Brain pericyte (primary cell): ENCODE measurements at regions not wholly inside any gene's neighbourhood (a gene's known extent, or its start where the extent isn't known, plus 50 kb on each side); places are given as distances from the start of the nearest gene placed in this dataset.

Experiments used
- DNase-seq: peaks from one replicate; pipeline ENCODE4 v3.0.0-alpha.2; 2012; ENCODE audit warnings: low read depth, low spot score

DNA sequence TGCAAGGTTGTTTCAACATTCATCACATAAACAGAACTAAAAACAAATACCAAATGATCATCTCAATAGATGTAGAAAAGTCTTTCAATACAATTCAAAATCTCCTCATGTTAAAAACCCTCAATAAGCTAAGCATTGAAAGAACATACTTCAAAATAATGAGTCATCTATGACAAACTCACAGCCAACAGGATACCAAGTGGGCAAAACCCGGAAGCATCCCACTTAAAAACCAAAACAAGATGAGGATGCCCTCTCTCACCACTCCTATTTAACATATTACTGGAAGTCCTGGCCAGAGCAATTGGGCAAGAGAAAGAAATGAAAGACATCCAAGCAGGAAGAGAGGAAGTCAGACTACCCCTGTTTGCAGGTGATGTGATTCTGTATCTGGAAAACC is 992.2 kb upstream of the PIK3C3 start:
- no peak for DNase-seq

GRCh38 chr18:40957533-40958070 is 997.4 kb upstream of the PIK3C3 start:
- no peak for DNase-seq

DNA sequence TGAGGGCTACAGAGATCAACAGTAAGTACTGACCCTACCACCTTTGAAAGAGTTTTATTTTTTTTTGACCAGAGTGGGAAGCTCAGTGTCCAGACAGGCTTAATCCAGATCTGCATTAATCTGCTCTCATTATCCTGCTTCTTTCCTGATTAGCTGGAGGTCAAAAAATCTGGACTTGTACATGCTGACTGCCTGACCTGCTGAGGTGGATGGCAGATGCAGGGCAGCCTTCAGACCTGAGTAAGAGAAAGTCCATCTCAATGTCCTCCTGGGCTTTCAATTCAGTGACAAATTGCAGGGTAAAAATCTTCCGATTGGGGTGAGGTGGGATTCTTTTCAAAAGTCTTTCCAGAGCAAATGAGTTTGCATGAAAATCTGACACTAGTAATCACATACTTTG is 998.8 kb upstream of the PIK3C3 start:
- DNase-seq: no peak

DNA sequence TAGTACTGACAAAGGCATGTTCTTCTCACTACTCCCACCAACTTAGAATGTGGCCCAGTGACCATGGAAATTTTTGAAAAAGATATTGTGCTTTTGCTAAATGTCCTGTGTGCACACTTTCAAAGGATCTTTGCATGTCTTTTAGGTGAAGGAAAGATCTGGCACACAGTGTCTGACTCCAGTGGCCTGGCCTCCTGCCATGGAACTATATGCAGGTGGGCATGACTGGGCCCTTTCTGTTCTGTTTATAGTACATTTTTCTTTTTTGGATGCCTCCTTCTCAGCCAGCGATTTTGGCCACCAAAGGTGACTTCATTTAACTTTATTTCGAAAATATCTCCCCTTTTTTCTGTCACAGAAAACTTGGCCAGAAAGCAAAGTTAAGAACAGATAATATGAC is 999.7 kb upstream of the PIK3C3 start:
- no peak for DNase-seq

- DNase-seq: no peak
These were observed 1005.7 kb upstream of the PIK3C3 start for GRCh38 chr18:40949114-40949950.

DNA sequence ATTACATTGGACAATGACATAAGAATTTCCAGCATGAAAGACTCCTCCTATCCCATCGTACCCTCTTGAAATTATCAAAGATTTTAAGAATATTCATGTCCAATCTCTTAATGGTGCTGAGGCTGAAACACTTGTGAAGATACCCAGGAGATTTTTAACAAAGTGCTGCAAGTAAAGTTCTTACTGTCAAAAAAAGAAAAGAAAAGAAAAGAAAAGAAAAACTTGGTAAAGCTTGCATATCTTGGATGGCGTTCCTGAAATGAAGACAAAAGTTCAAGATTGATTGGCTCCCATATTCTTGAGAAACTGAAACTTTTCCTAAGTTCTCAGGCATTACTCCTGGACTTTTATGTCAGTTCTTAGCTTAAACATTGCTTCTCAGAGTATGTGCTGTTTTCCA is 1010.5 kb upstream of the PIK3C3 start:
- DNase-seq: no peak

GRCh38 chr18:40939656-40940515 is 1015.1 kb upstream of the PIK3C3 start:
- no peak for DNase-seq

GRCh38 chr18:40938615-40939014 is 1016.4 kb upstream of the PIK3C3 start:
- DNase-seq: no peak

DNA sequence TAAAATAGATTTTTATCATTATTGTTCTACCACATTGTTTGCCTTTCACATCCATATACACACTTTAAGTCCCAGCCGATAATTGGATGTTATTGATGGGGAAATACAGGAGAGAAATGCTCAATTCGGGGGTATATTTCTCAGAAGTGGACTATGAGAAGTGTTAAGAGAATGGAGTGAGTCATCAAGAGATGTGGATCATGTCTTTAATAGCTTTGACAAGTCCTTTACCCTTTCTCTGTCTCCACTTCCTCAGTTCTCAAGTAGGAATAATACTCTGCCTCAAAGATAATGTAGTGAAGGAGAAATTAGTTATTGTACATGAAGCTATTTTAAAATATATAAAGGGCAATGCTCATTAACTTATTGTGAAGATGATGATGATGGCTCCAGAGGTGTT is 1017.6 kb upstream of the PIK3C3 start:
- DNase-seq: no peak

DNA sequence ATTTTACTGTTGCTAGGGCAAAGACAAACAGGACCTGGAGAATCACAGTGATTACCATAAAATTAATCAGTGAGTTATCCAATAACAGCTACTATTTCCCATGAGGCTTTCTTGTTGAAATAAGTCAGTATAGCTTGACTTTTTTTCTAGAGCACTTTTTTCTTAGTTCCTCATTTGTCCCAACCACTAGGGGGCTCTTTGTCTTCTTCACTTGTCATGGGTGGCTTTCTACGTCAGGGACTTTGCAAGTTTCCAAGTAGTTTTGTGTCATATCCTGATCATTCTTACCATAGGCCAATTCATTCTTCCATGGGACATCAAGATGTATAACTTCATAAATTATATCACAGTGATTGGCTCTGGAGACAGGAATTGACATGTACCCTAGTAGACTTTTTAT is 1019.6 kb upstream of the PIK3C3 start:
- DNase-seq: no peak

DNA sequence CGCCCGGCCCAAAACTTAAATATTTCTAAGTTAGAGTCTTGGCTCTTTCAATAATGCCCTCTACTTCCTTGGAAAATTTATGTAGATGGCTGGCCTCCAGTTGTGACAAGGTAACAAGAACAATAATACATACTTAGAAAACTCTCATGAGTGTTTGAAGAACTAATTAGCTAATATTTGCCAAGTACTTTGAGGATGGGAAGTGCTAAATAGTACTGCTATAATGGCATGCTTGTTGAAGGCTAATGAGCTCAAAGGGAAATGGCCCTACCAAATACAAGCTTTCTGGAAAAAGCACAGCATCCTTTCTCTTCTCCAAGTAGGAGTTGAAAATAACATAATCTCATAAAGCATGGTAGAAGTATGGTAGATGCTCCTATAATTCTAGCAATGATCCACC is 1022.2 kb upstream of the PIK3C3 start:
- no peak for DNase-seq

DNA sequence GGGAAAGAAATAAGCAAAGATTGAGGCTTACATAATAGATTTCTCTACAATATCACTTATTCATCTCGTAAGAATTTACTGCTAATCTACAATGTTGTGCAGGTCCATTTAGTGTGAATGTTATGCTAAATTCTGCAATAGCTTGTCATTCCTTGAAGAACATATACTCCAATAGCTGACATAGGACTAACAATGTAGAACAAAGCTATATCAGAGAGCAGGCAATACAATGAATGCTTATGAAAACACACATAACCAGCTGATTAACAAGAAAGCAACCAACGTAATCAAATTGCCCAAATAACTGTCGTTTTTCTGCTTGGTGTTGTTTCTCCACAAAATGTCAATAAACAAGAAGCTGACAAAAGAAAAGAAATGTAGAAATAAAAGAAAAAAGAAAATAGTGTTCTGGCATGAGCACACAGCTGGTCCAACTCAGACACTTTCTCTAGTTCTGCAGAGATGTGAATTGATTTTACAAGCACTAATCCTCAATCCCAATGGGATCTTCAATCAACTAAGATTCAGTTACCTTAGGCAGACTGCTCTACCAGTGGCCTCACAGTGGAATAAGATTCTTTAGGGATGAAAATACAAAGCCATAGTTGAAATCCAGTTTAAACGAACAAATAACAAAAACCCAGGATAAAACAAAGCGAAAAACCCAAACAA is 1024.7 kb upstream of the PIK3C3 start:
- DNase-seq: no peak

- DNase-seq: no peak
These were observed 1025.6 kb upstream of the PIK3C3 start for GRCh38 chr18:40929399-40929798.

DNA sequence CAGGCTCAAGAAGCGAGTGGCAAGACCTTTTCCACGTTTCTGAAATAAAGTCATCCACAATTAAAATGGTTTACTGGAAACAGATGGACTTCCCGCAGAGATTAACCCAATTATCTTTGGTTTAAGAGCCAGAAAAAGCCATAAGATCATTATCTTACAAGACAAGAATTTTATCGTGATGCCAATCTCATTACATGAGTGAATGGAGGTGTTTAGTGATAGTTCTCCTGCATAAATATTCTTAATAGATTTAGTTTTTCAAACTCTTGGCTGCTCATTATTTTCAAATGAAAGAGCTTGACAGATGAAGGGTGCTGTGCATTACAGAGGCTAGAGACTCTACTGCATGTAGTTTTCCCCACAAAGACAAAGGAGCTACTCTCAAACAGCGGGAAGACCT is 1028.4 kb upstream of the PIK3C3 start:
- no peak for DNase-seq

DNA sequence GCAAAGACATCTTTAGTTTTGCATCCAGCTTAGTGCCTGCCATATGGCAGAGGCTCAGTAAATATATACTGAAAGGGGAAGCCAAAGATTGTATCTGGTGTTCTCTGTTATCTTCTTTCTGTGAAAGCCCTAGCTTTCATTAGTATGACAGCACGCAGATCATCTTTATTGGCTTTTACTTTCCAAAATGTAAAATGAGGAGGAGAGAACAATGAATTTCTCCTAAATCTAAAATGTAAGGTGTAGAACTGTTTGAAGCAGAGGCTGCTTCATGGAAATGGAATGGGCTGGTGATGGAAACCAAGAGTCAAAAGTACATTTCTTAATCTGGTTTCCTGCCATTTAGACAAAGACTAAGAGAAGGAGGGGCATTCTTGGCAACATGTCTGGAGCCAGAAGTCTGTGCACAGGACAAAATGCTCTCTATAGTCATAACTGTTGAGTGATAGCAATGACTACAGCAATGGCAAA is 1029.9 kb upstream of the PIK3C3 start:
- DNase-seq: no peak

DNA sequence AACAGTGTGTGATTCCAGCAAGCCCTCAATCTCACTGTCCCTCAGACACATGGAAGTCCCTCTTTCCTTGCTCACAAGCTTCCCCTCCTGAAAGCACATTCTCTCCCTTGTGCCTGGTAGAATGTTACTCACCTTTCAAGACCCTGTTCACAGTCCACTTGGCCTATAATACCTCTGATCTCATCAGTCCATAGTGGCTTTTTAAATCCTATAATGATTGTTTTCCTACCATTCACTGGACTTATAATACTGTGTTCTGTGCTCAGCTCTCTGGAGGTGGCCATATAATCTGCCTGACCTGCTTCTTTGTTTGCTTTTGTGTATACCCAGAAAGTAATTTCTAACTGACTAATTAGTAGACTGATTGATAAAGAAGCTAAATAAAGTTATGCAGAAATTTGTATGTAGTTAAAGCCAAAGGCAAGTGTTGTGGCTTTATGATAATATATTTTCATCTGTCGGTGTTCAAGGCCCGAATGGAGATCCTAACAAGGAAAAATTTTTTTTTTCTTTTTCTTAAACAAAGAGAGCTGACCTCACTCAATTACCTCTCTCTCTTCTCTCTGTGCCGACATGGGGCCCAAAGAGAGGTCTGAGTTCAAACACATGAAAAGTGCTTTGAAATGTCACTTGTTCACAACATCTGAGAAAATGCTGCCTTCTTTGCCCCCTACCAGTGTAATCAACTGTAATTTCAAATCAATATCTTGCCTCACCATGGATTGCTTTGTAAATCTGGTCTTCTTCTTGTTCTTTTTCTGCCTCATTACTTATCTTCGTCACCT is 1033.0 kb upstream of the PIK3C3 start:
- DNase-seq: no peak

DNA sequence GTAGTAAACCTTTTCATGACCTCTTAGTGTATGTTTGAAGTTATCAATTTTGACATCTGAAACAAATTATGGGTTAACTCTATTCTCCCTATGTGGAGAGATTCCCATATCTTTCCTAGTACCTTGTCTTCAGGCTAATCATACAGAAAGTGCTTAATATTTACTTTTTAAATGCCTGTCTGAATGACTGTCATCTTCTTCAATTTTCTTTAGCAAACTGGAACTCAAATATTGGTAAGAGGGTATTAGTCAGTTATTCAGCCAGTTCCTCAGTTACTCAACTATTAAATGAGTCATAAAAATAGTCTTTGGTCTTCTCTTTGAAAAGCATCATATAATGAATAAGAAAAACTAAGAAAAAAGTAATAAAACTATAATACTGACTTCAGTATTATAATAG is 1038.0 kb upstream of the PIK3C3 start:
- DNase-seq: no peak

- DNase-seq: no peak
These were observed 1039.3 kb upstream of the PIK3C3 start for GRCh38 chr18:40915724-40916123.

DNA sequence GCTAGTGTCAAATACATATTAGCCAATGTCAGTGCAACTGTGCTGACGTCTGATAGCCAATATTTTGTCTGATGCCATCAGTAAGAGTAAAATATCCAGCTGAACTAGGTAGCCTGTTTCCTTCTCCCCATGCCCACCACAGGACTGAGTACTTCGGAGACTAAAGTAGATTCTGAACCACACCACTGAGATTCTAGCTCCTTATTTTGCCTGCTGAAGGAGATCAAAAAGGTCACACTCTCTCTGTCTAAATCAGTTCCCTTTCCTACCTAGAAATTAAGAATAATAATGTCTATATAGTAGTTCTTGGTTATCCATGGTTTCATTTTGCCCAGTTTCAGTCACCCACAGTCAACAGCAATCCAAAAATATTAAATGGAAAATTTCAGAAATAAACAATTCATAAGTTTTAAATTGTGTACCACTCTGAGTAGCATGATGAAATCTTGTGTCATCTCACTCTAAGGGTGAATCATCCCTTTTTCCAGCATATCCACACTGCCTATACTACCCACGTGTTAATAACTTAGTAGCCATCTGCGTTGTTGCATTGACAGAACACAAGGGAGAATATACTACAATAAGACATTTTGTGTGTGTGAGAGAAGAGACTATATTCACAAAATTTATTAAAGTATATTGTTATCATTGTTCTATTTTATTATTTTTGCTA is 1043.3 kb upstream of the PIK3C3 start:
- DNase-seq: no peak

GRCh38 chr18:40911041-40911440 is 1044.0 kb upstream of the PIK3C3 start:
- no peak for DNase-seq

- no peak for DNase-seq
These were observed 1047.2 kb upstream of the PIK3C3 start for GRCh38 chr18:40907842-40908241.
